H1 (cell line): ENCODE measurements at regions not wholly inside any gene's neighbourhood (a gene's known extent, or its start where the extent isn't known, plus 50 kb on each side); places are given as distances from the start of the nearest gene placed in this dataset.
"Not testable (repeated sequence)": the region's sequence is repeated elsewhere in the genome, so short reads cannot be mapped to it uniquely, and the experiment has no call there.

Source experiments
- POLR2A ChIP-seq, 2 experiments: IDR thresholded peaks; 1 replicate in 1 of 2; 2 replicates in 1 of 2; pipeline ENCODE4 v1.6.1; 2011; ENCODE audit warnings: low read depth in 2 of 2, low read length in 2 of 2, mild to moderate bottlenecking in 2 of 2; ENCODE audit errors: control extremely low read depth in 1 of 2
- SIX5 ChIP-seq: IDR thresholded peaks from 2 replicates; pipeline ENCODE4 v1.6.1; 2011; ENCODE audit warnings: mild to moderate bottlenecking, low read depth, low read length
- USF2 ChIP-seq: IDR thresholded peaks from 2 replicates; pipeline ENCODE4 v1.6.1; 2011; ENCODE audit warnings: low read length, improper control_type of control experiment

GRCh38 chr10:17522269-17522668, 67.9 kb upstream of the ST8SIA6 start:
- TF ChIP-seq SIX5; POLR2A (IDR thresholded peaks at IDR 0.05; ENCODE audit: control extremely low read depth in 1 of 2, low read depth in 2 of 2, low read length in 2 of 2); USF2: not testable (repeated sequence)
